ENCODE measurements at regions not wholly inside any gene's neighbourhood (a gene's known extent, or its start where the extent isn't known, plus 50 kb on each side); places are given as distances from the start of the nearest gene placed in this dataset.
"Not testable (repeated sequence)": the region's sequence is repeated elsewhere in the genome, so short reads cannot be mapped to it uniquely, and the experiment has no call there.

DNA sequence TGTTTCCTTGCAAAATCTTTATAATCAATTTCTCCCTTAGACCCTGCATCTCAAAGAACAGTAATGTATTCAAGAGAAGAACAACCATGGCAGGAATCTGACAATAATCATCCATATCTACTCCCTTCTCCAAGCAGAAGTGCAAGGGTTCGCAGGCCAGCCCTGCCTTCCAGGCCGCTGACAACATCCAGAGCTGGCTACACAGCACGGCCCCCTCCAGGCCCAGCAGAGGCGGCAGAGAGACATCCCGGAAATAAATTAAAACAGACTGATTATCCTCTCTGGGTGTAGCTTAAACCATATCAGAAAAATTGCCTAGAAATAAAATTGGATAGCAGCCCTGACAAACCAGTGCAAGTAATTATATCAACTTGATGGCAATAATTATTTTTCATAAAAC is 223.3 kb downstream of the FAM43A start:
- ATAC-seq (no peak), DNase-seq (no peak)
- Mint-ChIP-seq H3K4me1 (peaks cover 5 to 10% of the 10 kb centered on the region in 2 donors), H3K27me3 (ENCODE audit: low read depth in 2 of 2) (peaks cover 0 to 13% of the 10 kb centered on the region in 2 donors), H3K27ac (no peak overlapping the region), H3K36me3 (no peaks in the 10 kb centered on the region), H3K9me3 (no peaks in the 10 kb centered on the region), H3K4me3 (no peak overlapping the region)
- Histone ChIP-seq H3K4me3 (ENCODE audit: low read length) (no peak overlapping the region), H3K4me1 (ENCODE audit: control insufficient read depth, insufficient read depth, low read length) (no peaks in the 10 kb centered on the region), H3K36me3 (ENCODE audit: control insufficient read depth, insufficient read depth, low read length) (no peaks in the 10 kb centered on the region), H3K27ac (ENCODE audit: low read length) (no peak overlapping the region), H3K27me3 (ENCODE audit: control insufficient read depth, insufficient read depth, low read length) (no peaks in the 10 kb centered on the region), H3K9me3 (ENCODE audit: control insufficient read depth, insufficient read depth, low read length) (no peaks in the 10 kb centered on the region)
- TF ChIP-seq, protein P1, sequence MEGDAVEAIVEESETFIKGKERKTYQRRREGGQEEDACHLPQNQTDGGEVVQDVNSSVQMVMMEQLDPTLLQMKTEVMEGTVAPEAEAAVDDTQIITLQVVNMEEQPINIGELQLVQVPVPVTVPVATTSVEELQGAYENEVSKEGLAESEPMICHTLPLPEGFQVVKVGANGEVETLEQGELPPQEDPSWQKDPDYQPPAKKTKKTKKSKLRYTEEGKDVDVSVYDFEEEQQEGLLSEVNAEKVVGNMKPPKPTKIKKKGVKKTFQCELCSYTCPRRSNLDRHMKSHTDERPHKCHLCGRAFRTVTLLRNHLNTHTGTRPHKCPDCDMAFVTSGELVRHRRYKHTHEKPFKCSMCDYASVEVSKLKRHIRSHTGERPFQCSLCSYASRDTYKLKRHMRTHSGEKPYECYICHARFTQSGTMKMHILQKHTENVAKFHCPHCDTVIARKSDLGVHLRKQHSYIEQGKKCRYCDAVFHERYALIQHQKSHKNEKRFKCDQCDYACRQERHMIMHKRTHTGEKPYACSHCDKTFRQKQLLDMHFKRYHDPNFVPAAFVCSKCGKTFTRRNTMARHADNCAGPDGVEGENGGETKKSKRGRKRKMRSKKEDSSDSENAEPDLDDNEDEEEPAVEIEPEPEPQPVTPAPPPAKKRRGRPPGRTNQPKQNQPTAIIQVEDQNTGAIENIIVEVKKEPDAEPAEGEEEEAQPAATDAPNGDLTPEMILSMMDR (IDR thresholded peaks at IDR 0.05), result no peak
- WGBS (ENCODE audit: insufficient coverage), result 94% methylated on average over 5 of the region's 5 CpGs
- intact Hi-C loops (cut with micrococcal nuclease), result no loop called here

DNA sequence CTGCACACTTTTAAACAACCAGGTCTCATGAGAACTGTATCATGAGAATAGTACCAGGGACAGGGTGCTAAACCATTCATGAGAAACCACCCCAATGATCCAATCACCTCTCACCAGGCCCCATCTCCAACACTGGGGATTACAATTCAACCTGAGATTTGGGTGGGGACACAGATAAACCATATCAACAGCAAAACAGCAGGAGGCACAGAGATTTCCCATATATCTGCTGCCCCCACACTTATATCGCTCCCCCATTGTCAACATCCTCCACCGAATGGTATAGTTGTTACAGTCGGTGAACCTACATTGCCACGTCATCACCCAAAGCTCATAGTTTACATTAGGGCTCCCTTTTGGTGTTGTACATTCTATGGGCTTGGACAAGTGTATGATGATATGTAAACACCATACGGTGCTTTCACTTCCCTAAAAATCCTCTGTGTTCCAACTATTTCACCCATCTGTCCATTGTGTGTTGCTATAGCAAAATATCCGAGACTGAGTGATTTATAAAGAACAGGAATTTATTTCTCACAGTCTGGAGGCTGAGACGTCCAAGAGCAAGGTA is 224.8 kb downstream of the FAM43A start:
- TF ChIP-seq, protein P1 (IDR thresholded peaks at IDR 0.05), result no peak
- 84% methylated on average over 5 of the region's 7 CpGs for WGBS (ENCODE audit: insufficient coverage)
- intact Hi-C loops (cut with micrococcal nuclease), result no loop called here
- no peak overlapping the region for H3K4me3 Mint-ChIP-seq
- peaks cover 5 to 9% of the 10 kb centered on the region in 2 donors for H3K4me1 Mint-ChIP-seq
- no peak overlapping the region for H3K27ac Mint-ChIP-seq
- H3K9me3 ChIP-seq (ENCODE audit: control insufficient read depth, insufficient read depth, low read length), result no peaks in the 10 kb centered on the region
- no peak overlapping the region for H3K27ac ChIP-seq (ENCODE audit: low read length)
- H3K27me3 ChIP-seq (ENCODE audit: control insufficient read depth, insufficient read depth, low read length), result no peaks in the 10 kb centered on the region
- no peaks in the 10 kb centered on the region for H3K9me3 Mint-ChIP-seq
- H3K4me1 ChIP-seq (ENCODE audit: control insufficient read depth, insufficient read depth, low read length), result no peaks in the 10 kb centered on the region
- no peaks in the 10 kb centered on the region for H3K36me3 Mint-ChIP-seq
- peaks cover 10 to 16% of the 10 kb centered on the region in 2 donors for H3K27me3 Mint-ChIP-seq (ENCODE audit: low read depth in 2 of 2)
- DNase-seq, result no peak
- H3K36me3 ChIP-seq (ENCODE audit: control insufficient read depth, insufficient read depth, low read length), result no peaks in the 10 kb centered on the region
- H3K4me3 ChIP-seq (ENCODE audit: low read length), result no peak overlapping the region
- ATAC-seq, result no peak

DNA sequence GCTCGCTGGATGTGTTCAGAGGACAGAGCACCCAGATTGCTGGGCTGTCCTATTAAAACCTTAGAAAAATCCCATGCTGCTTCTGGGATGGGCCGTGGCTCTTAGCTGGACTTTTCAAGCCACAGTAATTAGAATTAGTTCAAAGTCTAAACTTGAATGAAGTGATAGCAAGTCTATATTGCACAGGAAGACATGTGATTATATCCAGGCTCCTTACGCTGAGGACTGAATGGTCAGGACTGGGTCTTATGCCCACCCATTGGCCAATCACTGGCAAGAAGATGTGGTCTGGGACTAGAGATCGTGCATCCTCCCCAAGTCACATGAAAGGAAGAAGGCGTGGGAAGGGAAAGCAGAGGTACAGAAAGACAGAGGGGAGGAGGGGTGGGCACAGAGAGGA is 227.6 kb downstream of the FAM43A start:
- DNase-seq (no peak), ATAC-seq (no peak)
- Mint-ChIP-seq H3K27me3 (ENCODE audit: low read depth in 2 of 2) (peaks cover 15 to 16% of the 10 kb centered on the region in 2 donors), H3K27ac (no peak overlapping the region), H3K4me1 (no peaks in the 10 kb centered on the region), H3K9me3 (no peaks in the 10 kb centered on the region), H3K4me3 (no peak overlapping the region), H3K36me3 (no peaks in the 10 kb centered on the region)
- 77% methylated on average over 4 of the region's 5 CpGs for WGBS (ENCODE audit: insufficient coverage)
- intact Hi-C loops (cut with micrococcal nuclease), result no loop called here
- no peak overlapping the region for H3K27ac ChIP-seq (ENCODE audit: low read length)
- no peaks in the 10 kb centered on the region for H3K27me3 ChIP-seq (ENCODE audit: control insufficient read depth, insufficient read depth, low read length)
- no peaks in the 10 kb centered on the region for H3K36me3 ChIP-seq (ENCODE audit: control insufficient read depth, insufficient read depth, low read length)
- no peaks in the 10 kb centered on the region for H3K9me3 ChIP-seq (ENCODE audit: control insufficient read depth, insufficient read depth, low read length)
- H3K4me1 ChIP-seq (ENCODE audit: control insufficient read depth, insufficient read depth, low read length), result no peaks in the 10 kb centered on the region
- no peak overlapping the region for H3K4me3 ChIP-seq (ENCODE audit: low read length)
- TF ChIP-seq, protein P1 (IDR thresholded peaks at IDR 0.05), result no peak

DNA sequence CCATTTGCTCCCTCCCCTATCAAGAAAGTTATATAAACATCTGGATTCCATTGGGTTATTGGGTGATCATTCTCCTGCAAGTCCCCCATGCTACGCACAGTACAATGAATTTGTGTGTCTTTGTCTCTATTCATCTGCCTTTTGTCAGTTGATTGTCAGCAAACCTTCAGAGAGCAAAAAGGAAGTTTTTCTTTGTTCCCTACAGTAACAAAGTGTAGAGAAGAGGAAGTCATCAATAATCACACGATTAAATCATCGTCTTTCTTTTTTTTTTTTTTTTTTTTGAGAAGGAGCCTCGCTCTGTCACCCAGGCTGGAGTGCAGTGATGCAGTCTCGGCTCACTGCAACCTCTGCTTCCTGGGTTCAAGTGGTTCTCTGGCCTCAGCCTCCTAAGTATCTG is 239.2 kb downstream of the FAM43A start:
- H3K4me3 ChIP-seq (ENCODE audit: low read length); H3K4me1 Mint-ChIP-seq; H3K4me1 ChIP-seq (ENCODE audit: control insufficient read depth, insufficient read depth, low read length); intact Hi-C loops (cut with micrococcal nuclease); ATAC-seq; H3K36me3 ChIP-seq (ENCODE audit: control insufficient read depth, insufficient read depth, low read length); H3K27me3 ChIP-seq (ENCODE audit: control insufficient read depth, insufficient read depth, low read length); H3K27ac Mint-ChIP-seq; H3K27ac ChIP-seq (ENCODE audit: low read length); DNase-seq; H3K9me3 ChIP-seq (ENCODE audit: control insufficient read depth, insufficient read depth, low read length); H3K36me3 Mint-ChIP-seq; H3K4me3 Mint-ChIP-seq; H3K9me3 Mint-ChIP-seq: not testable (repeated sequence)
- peaks cover 18 to 47% of the 10 kb centered on the region in 2 donors for H3K27me3 Mint-ChIP-seq (ENCODE audit: low read depth in 2 of 2)
- WGBS (ENCODE audit: insufficient coverage), result 58% methylated on average over 5 of the region's 5 CpGs
